Thyroid gland (tissue), 4 donors: ENCODE measurements at regions not wholly inside any gene's neighbourhood (a gene's known extent, or its start where the extent isn't known, plus 50 kb on each side); places are given as distances from the start of the nearest gene placed in this dataset.

ENCODE experiments used
- DNase-seq, 2 donors: peaks; one replicate each; pipeline ENCODE4 v3.0.0-alpha.2; 2019
- H3K27ac ChIP-seq, 3 donors: fragments of 200-600 bp; sonication (generic); 1 replicate in 2 of 3; 2 replicates in 1 of 3; pipeline ENCODE4 v1.5.1; 2016 to 2019; ENCODE audit warnings: mild to moderate bottlenecking in 1 of 3, moderate library complexity in 1 of 3
- H3K27me3 ChIP-seq: fragments of 200-600 bp; sonication (generic); one replicate; pipeline ENCODE4 v1.5.1; 2019
- H3K36me3 ChIP-seq, 2 donors: fragments of 200-600 bp; sonication (generic); one replicate each; pipeline ENCODE4 v1.5.1; 2016 to 2019
- H3K4me1 ChIP-seq, 2 donors: fragments of 200-600 bp; sonication (generic); one replicate each; pipeline ENCODE4 v1.5.1; 2017 to 2019
- H3K4me3 ChIP-seq, 3 donors: fragments of 200-600 bp; sonication (generic); replicated peaks in 1 of 3; 1 replicate in 2 of 3; 2 replicates in 1 of 3; pipeline ENCODE4 v1.5.1; 2016; ENCODE audit warnings: mild to moderate bottlenecking in 1 of 3
- H3K9me3 ChIP-seq: fragments of 200-600 bp; sonication (generic); one replicate; pipeline ENCODE4 v1.5.1; 2017
- POLR2A ChIP-seq, 2 donors: fragments of 450-650 bp; IDR thresholded peaks; one replicate each; pipeline ENCODE4 v1.6.1; 2017; ENCODE audit warnings: antibody characterized with exemption in 2 of 2, mild to moderate bottlenecking in 2 of 2, moderate library complexity in 1 of 2
- WGBS, 2 donors: methylation state at CpG; one replicate each; pipeline ENCODE4 v1.1.5; 2017; 5-methylcytosine and 5-hydroxymethylcytosine counted together
- intact Hi-C: fragments of 100-400 bp; cut with DNase I; formaldehyde crosslinking; loops from one replicate; pipeline ENCODE4 v1.15.1; 2023
- TF ChIP-seq, protein P1 (sequence below), 6 experiments: fragments of 200-600 bp in 3 of 6; fragments of 450-650 bp in 3 of 6; sonication (generic) in 3 of 6; IDR thresholded peaks; one replicate each; pipeline ENCODE4 v1.5.1; 2016 to 2019; ENCODE audit warnings: antibody characterized with exemption in 6 of 6, mild to moderate bottlenecking in 2 of 6, inconsistent platforms in 1 of 6, moderate library complexity in 1 of 6

- TF ChIP-seq POLR2A (IDR thresholded peaks at IDR 0.05): no peak
- TF ChIP-seq, protein P1, sequence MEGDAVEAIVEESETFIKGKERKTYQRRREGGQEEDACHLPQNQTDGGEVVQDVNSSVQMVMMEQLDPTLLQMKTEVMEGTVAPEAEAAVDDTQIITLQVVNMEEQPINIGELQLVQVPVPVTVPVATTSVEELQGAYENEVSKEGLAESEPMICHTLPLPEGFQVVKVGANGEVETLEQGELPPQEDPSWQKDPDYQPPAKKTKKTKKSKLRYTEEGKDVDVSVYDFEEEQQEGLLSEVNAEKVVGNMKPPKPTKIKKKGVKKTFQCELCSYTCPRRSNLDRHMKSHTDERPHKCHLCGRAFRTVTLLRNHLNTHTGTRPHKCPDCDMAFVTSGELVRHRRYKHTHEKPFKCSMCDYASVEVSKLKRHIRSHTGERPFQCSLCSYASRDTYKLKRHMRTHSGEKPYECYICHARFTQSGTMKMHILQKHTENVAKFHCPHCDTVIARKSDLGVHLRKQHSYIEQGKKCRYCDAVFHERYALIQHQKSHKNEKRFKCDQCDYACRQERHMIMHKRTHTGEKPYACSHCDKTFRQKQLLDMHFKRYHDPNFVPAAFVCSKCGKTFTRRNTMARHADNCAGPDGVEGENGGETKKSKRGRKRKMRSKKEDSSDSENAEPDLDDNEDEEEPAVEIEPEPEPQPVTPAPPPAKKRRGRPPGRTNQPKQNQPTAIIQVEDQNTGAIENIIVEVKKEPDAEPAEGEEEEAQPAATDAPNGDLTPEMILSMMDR (IDR thresholded peaks at IDR 0.05): no peak
Observed at GRCh38 chr10:106399112-106399511, 765.4 kb downstream of the SORCS1 start.

GRCh38 chr10:106396192-106396591, 768.3 kb downstream of the SORCS1 start:
- H3K4me1 ChIP-seq: no peaks in the 10 kb centered on the region
- H3K36me3 ChIP-seq: no peaks in the 10 kb centered on the region
- H3K9me3 ChIP-seq: no peaks in the 10 kb centered on the region
- TF ChIP-seq, protein P1 (IDR thresholded peaks at IDR 0.05): no peak
- TF ChIP-seq POLR2A (IDR thresholded peaks at IDR 0.05): no peak
- intact Hi-C loops: no loop called here
- no peak overlapping the region for H3K4me3 ChIP-seq
- 81 to 83% methylated on average over 2 of the region's 2 CpGs for WGBS, 2 donors
- H3K27me3 ChIP-seq: no peaks in the 10 kb centered on the region
- no peak overlapping the region for H3K27ac ChIP-seq
- no peak for DNase-seq

More at GRCh38 chr10:106399112-106399511, 765.4 kb downstream of the SORCS1 start:
- H3K4me3 ChIP-seq: no peak overlapping the region
- H3K27me3 ChIP-seq: no peaks in the 10 kb centered on the region
- no peaks in the 10 kb centered on the region for H3K36me3 ChIP-seq
- no peaks in the 10 kb centered on the region for H3K9me3 ChIP-seq
- no peak for DNase-seq
- WGBS, 2 donors: 77 to 89% methylated on average over 4 of the region's 4 CpGs
- intact Hi-C loops: no loop called here
- H3K4me1 ChIP-seq: no peaks in the 10 kb centered on the region
- no peak overlapping the region for H3K27ac ChIP-seq

GRCh38 chr10:106395041-106395749, 769.3 kb downstream of the SORCS1 start:
- DNase-seq: no peak
- intact Hi-C loops: no loop called here
- TF ChIP-seq, protein P1 (IDR thresholded peaks at IDR 0.05): no peak
- TF ChIP-seq POLR2A (IDR thresholded peaks at IDR 0.05): no peak
- Histone ChIP-seq H3K9me3 (no peaks in the 10 kb centered on the region), H3K27ac (no peak overlapping the region), H3K4me3 (no peak overlapping the region), H3K4me1 (no peaks in the 10 kb centered on the region), H3K36me3 (no peaks in the 10 kb centered on the region), H3K27me3 (no peaks in the 10 kb centered on the region)
- WGBS, 2 donors: 70 to 90% methylated on average over 3 of the region's 3 CpGs

- Histone ChIP-seq H3K27me3 (no peaks in the 10 kb centered on the region), H3K27ac (no peak overlapping the region), H3K9me3 (no peaks in the 10 kb centered on the region), H3K36me3 (no peaks in the 10 kb centered on the region), H3K4me1 (no peaks in the 10 kb centered on the region), H3K4me3 (no peak overlapping the region)
- TF ChIP-seq, protein P1 (IDR thresholded peaks at IDR 0.05): no peak
- TF ChIP-seq POLR2A (IDR thresholded peaks at IDR 0.05): no peak
- 74 to 94% methylated on average over 3 to 4 of the region's 4 CpGs for WGBS, 2 donors
- no peak for DNase-seq
- intact Hi-C loops: no loop called here
Observed at GRCh38 chr10:106392778-106393177, 771.7 kb downstream of the SORCS1 start.

DNA sequence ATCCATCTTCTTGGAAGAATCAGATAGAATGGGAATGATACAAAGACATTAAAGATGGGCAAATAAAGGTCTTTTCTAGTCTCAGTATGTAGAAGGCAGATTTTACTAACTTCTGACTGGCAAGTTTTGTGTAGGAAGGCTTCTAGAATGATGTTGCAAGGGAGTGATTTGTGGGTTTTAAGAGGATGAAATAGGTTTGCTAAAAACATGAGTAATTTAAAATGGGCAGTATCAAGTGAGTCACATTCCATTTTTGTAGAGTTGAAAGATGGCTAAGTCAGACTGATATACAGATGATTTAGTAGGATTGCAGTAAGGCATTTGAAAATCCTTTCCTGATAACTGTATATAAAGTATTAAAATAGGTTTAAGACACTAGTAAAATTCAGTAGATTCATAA, 777.4 kb downstream of the SORCS1 start:
- Histone ChIP-seq H3K9me3 (no peaks in the 10 kb centered on the region), H3K4me1 (no peaks in the 10 kb centered on the region), H3K27me3 (no peaks in the 10 kb centered on the region), H3K27ac (no peak overlapping the region), H3K4me3 (no peak overlapping the region), H3K36me3 (no peaks in the 10 kb centered on the region)
- no peak for TF ChIP-seq POLR2A (IDR thresholded peaks at IDR 0.05)
- TF ChIP-seq, protein P1 (IDR thresholded peaks at IDR 0.05): no peak
- no peak for DNase-seq
- intact Hi-C loops: no loop called here
